Naive thymus-derived CD4-positive, alpha-beta T cell (primary cell): ENCODE measurements at regions not wholly inside any gene's neighbourhood (a gene's known extent, or its start where the extent isn't known, plus 50 kb on each side); places are given as distances from the start of the nearest gene placed in this dataset.

Source experiments
- ATAC-seq: fragments of 150-1000 bp; cut with Tn5 transposase; 2 replicates; pipeline ENCODE4 v1.10.0; 2021; ENCODE audit warnings: mild to moderate bottlenecking, moderate library complexity
- CTCF ChIA-PET: fragments of 350-600 bp; sonication (Branson Sonifier 250); formaldehyde crosslinking; loops from one replicate; lab custom pipeline; 2021; ENCODE audit warnings: antibody characterized with exemption; lab: Charles Lee
- POLR2A ChIA-PET: fragments of 350-600 bp; sonication (Branson Sonifier 250); formaldehyde crosslinking; loops from one replicate; lab custom pipeline; 2021; ENCODE audit warnings: antibody characterized with exemption, inconsistent platforms; lab: Charles Lee
- DNase-seq, 9 donors: peaks; one replicate each; pipeline versions ENCODE4 v3.0.0 to v3.0.0-alpha.2; 2020 to 2022; ENCODE audit warnings: mixed read lengths in 1 of 9
- H3K27ac ChIP-seq: one replicate; pipeline ENCODE4 v1.7.0; 2013; ENCODE audit warnings: mild to moderate bottlenecking, low read depth, low read length, moderate library complexity
- H3K27me3 ChIP-seq, 2 donors: one replicate each; pipeline ENCODE4 v1.7.0; 2013; ENCODE audit warnings: low read length in 2 of 2, mild to moderate bottlenecking in 2 of 2, moderate library complexity in 2 of 2; ENCODE audit not compliant: control insufficient read depth in 2 of 2, insufficient read depth in 2 of 2
- H3K36me3 ChIP-seq, 3 experiments: 1 replicate in 2 of 3; 2 replicates in 1 of 3; pipeline ENCODE4 v1.7.0; 2013; ENCODE audit warnings: low read length in 3 of 3, mild to moderate bottlenecking in 3 of 3, moderate library complexity in 1 of 3; ENCODE audit not compliant: insufficient read depth in 3 of 3, control insufficient read depth in 2 of 3
- H3K4me1 ChIP-seq, 2 donors: one replicate each; pipeline ENCODE4 v1.7.0; 2013; ENCODE audit warnings: low read length in 2 of 2, mild to moderate bottlenecking in 2 of 2, moderate library complexity in 1 of 2; ENCODE audit not compliant: control insufficient read depth in 2 of 2, insufficient read depth in 2 of 2
- H3K4me3 ChIP-seq: 2 replicates; pipeline ENCODE4 v1.7.0; 2013; ENCODE audit warnings: mild to moderate bottlenecking, low read length
- H3K9me3 ChIP-seq, 3 experiments: 1 replicate in 2 of 3; 2 replicates in 1 of 3; pipeline ENCODE4 v1.7.0; 2013; ENCODE audit warnings: low read length in 3 of 3; ENCODE audit not compliant: control insufficient read depth in 2 of 3
- H3K27ac Mint-ChIP-seq, 9 donors: one replicate each; pipeline ENCODE4 v1.8.0; 2020 to 2022; ENCODE audit warnings: mixed read lengths in 9 of 9, mild to moderate bottlenecking in 8 of 9, moderate library complexity in 5 of 9, inconsistent platforms in 2 of 9
- H3K27me3 Mint-ChIP-seq, 5 donors: one replicate each; pipeline ENCODE4 v1.8.0; 2021 to 2022; ENCODE audit warnings: mixed read lengths in 5 of 5, mild to moderate bottlenecking in 1 of 5
- H3K36me3 Mint-ChIP-seq, 5 donors: one replicate each; pipeline ENCODE4 v1.8.0; 2020 to 2022; ENCODE audit warnings: mixed read lengths in 5 of 5, mild to moderate bottlenecking in 3 of 5, inconsistent platforms in 1 of 5
- H3K4me1 Mint-ChIP-seq, 7 donors: one replicate each; pipeline ENCODE4 v1.8.0; 2020 to 2022; ENCODE audit warnings: mixed read lengths in 7 of 7, mild to moderate bottlenecking in 3 of 7, inconsistent platforms in 1 of 7
- H3K4me3 Mint-ChIP-seq, 10 donors: one replicate each; pipeline ENCODE4 v1.8.0; 2020 to 2022; ENCODE audit warnings: mild to moderate bottlenecking in 10 of 10, mixed read lengths in 10 of 10, moderate library complexity in 6 of 10, inconsistent platforms in 2 of 10
- H3K9me3 Mint-ChIP-seq, 11 donors: one replicate each; pipeline ENCODE4 v1.8.0; 2020 to 2022; ENCODE audit warnings: mixed read lengths in 11 of 11, mild to moderate bottlenecking in 4 of 11, inconsistent platforms in 1 of 11, moderate library complexity in 1 of 11
- intact Hi-C, 2 donors: fragments of 100-400 bp; cut with micrococcal nuclease; formaldehyde crosslinking; loops; one replicate each; pipeline ENCODE4 v1.15.1; 2023

GRCh38 chr16:85319208-85319983, 207.1 kb upstream of the CIBAR2 start:
- no peaks in the 10 kb centered on the region for H3K27me3 ChIP-seq
- no peaks in the 10 kb centered on the region for H3K4me1 ChIP-seq
- H3K27me3 Mint-ChIP-seq, result peaks cover 0 to 2% (median 0%) of the 10 kb centered on the region in 5 donors
- ChIA-PET CTCF (interaction anchor here (0.9 kb wide), 1 partner anchor 15 kb away, joined by 3 read pairs; no protein-coding TSS in a partner anchor), POLR2A (no interaction called here)
- ATAC-seq (no peak), DNase-seq (no peak)
- no peak overlapping the region for H3K27ac Mint-ChIP-seq
- H3K4me3 ChIP-seq, result no peak overlapping the region
- H3K27ac ChIP-seq, result no peak overlapping the region
- H3K36me3 Mint-ChIP-seq, result no peaks in the 10 kb centered on the region
- H3K4me1 Mint-ChIP-seq, result peaks cover 0 to 3% (median 0%) of the 10 kb centered on the region in 7 donors
- no peaks in the 10 kb centered on the region for H3K9me3 ChIP-seq
- no peaks in the 10 kb centered on the region for H3K36me3 ChIP-seq
- peaks cover 0 to 5% (median 0%) of the 10 kb centered on the region in 11 donors for H3K9me3 Mint-ChIP-seq
- H3K4me3 Mint-ChIP-seq, result no peak overlapping the region
- intact Hi-C loops, result no loop called here

DNA sequence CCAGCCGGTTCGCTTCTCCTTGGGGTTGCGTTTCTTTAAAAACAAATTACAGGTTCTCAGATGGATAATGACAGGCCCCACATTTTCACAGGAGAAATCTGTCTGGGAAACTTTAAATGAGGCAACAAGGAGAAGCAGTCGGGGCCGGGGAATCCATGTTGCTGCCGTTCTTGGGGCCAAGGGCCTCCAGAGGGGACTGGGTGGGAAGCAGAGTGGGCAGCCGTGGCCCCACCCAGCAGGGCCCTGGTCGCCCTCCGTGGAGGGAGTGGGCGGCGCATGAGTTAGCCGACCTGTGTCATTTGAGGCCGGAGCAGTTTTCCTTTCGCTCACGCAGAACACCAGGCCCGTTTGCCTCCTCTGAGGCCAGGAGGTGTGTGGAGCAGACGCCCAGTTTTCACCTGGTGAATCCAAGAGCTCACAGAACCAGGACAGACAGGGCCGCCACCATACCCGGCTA, 207.7 kb upstream of the CIBAR2 start:
- no peak for DNase-seq
- CTCF ChIA-PET, result interaction anchor here (0.9 to 1.1 kb wide), 2 partner anchors 10 to 16 kb away, joined by 3 read pairs; no protein-coding TSS in a partner anchor
- Histone ChIP-seq H3K4me3 (no peak overlapping the region), H3K4me1 (no peaks in the 10 kb centered on the region), H3K27ac (no peak overlapping the region), H3K36me3 (no peaks in the 10 kb centered on the region), H3K27me3 (no peaks in the 10 kb centered on the region), H3K9me3 (no peaks in the 10 kb centered on the region)
- intact Hi-C loops, result no loop called here
- Mint-ChIP-seq H3K9me3 (peaks cover 0 to 5% (median 0%) of the 10 kb centered on the region in 11 donors), H3K36me3 (no peaks in the 10 kb centered on the region), H3K27me3 (peaks cover 0 to 2% (median 0%) of the 10 kb centered on the region in 5 donors), H3K4me3 (no peak overlapping the region), H3K4me1 (peaks cover 0 to 3% (median 0%) of the 10 kb centered on the region in 7 donors), H3K27ac (no peak overlapping the region)
- no peak for ATAC-seq
- POLR2A ChIA-PET, result no interaction called here

DNA sequence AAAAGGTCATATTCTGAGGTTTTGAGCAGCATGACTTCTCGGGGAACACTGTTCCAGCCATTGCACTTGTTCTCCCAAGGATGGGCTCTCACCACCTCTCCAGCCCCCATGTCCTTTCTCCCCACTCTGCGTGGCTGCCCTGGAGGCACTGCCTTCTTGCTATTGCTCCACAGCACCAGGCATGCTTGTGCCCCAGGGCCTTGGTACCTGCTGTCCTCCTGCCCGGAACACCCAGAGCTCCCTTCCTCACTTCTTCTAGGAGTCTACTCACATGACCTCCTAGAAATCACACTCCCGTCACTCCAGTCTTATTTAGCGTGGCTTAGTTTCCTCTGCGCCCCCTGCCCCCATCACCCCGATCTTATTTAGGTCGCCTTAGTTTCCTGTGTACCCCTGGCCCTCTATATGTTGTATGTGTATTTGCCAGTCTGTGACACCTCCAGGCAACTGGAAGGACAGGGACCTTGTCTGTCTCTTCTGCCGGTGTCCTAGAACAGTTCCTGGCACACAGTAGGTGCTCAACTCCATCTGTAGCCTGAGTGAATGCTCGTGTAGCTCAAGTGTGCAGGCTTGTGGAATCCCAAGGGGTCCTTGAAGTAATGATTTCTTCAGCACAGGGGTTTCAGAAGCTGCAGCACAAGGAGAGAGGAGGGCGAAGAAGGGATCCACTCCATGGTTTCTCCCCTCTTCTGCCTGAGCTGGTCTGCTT, 208.6 kb upstream of the CIBAR2 start:
- POLR2A ChIA-PET, result no interaction called here
- Histone ChIP-seq H3K27me3 (no peaks in the 10 kb centered on the region), H3K4me1 (no peaks in the 10 kb centered on the region), H3K9me3 (no peaks in the 10 kb centered on the region), H3K4me3 (no peak overlapping the region), H3K27ac (no peak overlapping the region), H3K36me3 (no peaks in the 10 kb centered on the region)
- peaks cover 0 to 5% (median 0%) of the 10 kb centered on the region in 11 donors for H3K9me3 Mint-ChIP-seq
- ATAC-seq (no peak), DNase-seq (no peak)
- intact Hi-C loops, result no loop called here
- no peak overlapping the region for H3K4me3 Mint-ChIP-seq
- H3K4me1 Mint-ChIP-seq, result peaks cover 0 to 3% (median 0%) of the 10 kb centered on the region in 7 donors
- peak overlapping the region in 2 of 9 donors; percentile 8 to 12 for H3K27ac Mint-ChIP-seq
- peaks cover 0 to 2% (median 0%) of the 10 kb centered on the region in 5 donors for H3K27me3 Mint-ChIP-seq
- H3K36me3 Mint-ChIP-seq, result no peaks in the 10 kb centered on the region
- CTCF ChIA-PET, result interaction anchor here (1.1 kb wide), 1 partner anchor 9 kb away, joined by 3 read pairs; no protein-coding TSS in a partner anchor

DNA sequence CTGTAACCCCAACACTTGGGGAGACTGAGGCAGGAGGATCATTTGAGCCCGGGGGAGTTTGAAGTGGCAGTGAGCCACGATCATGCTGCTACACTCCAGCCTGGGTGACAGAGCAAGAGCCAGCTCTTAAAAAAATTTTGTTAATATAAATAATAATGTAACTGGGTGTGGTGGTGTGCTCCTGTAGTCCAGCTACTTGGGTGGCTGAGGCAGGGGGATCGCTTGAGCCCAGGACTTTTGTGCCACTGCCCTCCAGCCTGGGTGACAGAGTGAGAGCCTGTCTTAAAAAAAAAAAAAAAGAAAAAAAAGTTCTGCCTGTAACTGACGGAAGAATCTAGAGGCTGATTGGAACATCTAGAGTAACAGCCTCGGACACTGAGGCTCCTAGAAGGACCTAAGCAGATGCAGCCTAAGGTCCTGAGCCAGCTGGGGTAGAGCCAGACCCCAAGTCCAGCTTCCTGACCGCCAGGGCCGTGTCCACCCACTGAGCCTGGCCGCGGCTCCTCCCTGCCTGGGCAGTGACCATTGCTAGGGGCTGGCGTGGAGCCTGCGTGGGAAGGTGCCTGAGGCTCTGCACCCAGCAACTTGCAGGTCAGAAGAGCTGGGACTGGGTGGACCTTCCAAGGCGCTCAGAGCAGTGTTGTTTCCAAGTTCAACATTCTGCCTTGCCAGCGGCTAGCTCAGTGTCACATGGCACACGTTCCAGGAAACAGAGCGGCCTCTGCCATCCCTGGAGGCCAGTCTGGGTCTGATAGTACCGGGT, 209.4 kb upstream of the CIBAR2 start:
- DNase-seq (no peak), ATAC-seq (no peak)
- H3K27ac ChIP-seq, result no peak overlapping the region
- Mint-ChIP-seq H3K27ac (no peak overlapping the region), H3K9me3 (peaks cover 0 to 5% (median 0%) of the 10 kb centered on the region in 11 donors), H3K4me1 (peaks cover 0 to 1% (median 0%) of the 10 kb centered on the region in 7 donors), H3K27me3 (peaks cover 0 to 2% (median 0%) of the 10 kb centered on the region in 5 donors), H3K4me3 (no peak overlapping the region), H3K36me3 (no peaks in the 10 kb centered on the region)
- intact Hi-C loops, result no loop called here
- no peak overlapping the region for H3K4me3 ChIP-seq
- CTCF ChIA-PET, result no interaction called here
- no peaks in the 10 kb centered on the region for H3K36me3 ChIP-seq
- POLR2A ChIA-PET, result no interaction called here
- H3K4me1 ChIP-seq, result no peaks in the 10 kb centered on the region
- no peaks in the 10 kb centered on the region for H3K27me3 ChIP-seq
- H3K9me3 ChIP-seq, result no peaks in the 10 kb centered on the region

DNA sequence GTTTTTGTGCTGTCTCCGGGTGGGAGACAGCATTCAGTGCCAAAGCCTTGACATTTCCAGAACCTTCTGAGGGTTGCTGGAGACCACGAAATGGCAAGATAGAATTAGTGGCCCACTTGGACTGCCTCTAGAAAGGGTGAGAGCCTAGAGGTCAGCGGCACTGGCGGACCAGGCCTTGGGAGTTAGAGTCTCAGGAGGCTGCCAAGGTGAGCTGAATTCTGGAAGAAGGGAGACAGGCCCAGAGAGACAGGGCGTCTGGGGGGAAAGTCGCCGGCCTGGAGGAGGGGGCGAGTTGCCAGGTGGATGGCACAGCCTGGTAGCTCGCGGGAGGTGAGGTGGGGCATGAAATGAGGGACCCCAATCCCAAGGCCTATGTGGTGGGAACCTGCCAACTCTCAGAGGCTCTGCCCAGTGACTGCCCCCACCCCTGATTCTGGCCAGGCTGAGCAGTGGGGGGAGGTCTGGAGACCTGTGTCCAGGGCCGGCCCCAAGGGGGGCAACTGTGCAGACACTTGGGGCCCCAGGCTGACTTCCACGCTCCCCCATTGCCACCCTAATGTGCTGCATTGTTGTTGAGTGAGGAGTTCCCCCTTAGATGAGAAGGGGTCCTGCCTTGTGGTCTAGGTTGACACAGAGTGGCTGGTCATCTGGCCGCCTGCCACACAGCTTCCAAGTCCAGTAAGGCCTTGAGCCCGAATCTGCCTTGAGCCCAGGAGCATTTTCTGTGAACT, 211.1 kb upstream of the CIBAR2 start:
- H3K27me3 ChIP-seq, result no peaks in the 10 kb centered on the region
- Mint-ChIP-seq H3K4me1 (peaks cover 0 to 1% (median 0%) of the 10 kb centered on the region in 7 donors), H3K27me3 (peaks cover 0 to 12% (median 0%) of the 10 kb centered on the region in 5 donors), H3K36me3 (no peaks in the 10 kb centered on the region), H3K4me3 (no peak overlapping the region), H3K27ac (peak overlapping the region in 1 of 9 donors; percentile 39), H3K9me3 (peaks cover 0 to 5% (median 0%) of the 10 kb centered on the region in 11 donors)
- H3K4me3 ChIP-seq, result no peak overlapping the region
- H3K4me1 ChIP-seq, result no peaks in the 10 kb centered on the region
- ChIA-PET POLR2A (no interaction called here), CTCF (interaction anchor here (0.8 kb wide), 1 partner anchor 98 kb away, joined by 4 read pairs; no protein-coding TSS in a partner anchor)
- DNase-seq (no peak), ATAC-seq (no peak)
- no peaks in the 10 kb centered on the region for H3K9me3 ChIP-seq
- H3K36me3 ChIP-seq, result no peaks in the 10 kb centered on the region
- H3K27ac ChIP-seq, result no peak overlapping the region
- intact Hi-C loops, result no loop called here

- H3K9me3 Mint-ChIP-seq, result peaks cover 0 to 5% (median 0%) of the 10 kb centered on the region in 11 donors
These were observed 211.6 kb upstream of the CIBAR2 start for GRCh38 chr16:85323961-85324253.

More at GRCh38 chr16:85323961-85324253, 211.6 kb upstream of the CIBAR2 start:
- Mint-ChIP-seq H3K4me1 (peaks cover 0 to 1% (median 0%) of the 10 kb centered on the region in 7 donors), H3K4me3 (no peak overlapping the region), H3K27ac (no peak overlapping the region), H3K27me3 (peaks cover 0 to 14% (median 0%) of the 10 kb centered on the region in 5 donors), H3K36me3 (no peaks in the 10 kb centered on the region)
- no peak for ATAC-seq
- no peak for DNase-seq
- Histone ChIP-seq H3K9me3 (no peaks in the 10 kb centered on the region), H3K27ac (no peak overlapping the region), H3K4me1 (no peaks in the 10 kb centered on the region), H3K4me3 (no peak overlapping the region), H3K36me3 (no peaks in the 10 kb centered on the region), H3K27me3 (no peaks in the 10 kb centered on the region)
- intact Hi-C loops, result no loop called here
- CTCF ChIA-PET, result interaction anchor here (0.8 kb wide), 1 partner anchor 97 kb away, joined by 4 read pairs; no protein-coding TSS in a partner anchor
- POLR2A ChIA-PET, result no interaction called here
